ENCODE measurements at regions not wholly inside any gene's neighbourhood (a gene's known extent, or its start where the extent isn't known, plus 50 kb on each side); places are given as distances from the start of the nearest gene placed in this dataset.

DNA sequence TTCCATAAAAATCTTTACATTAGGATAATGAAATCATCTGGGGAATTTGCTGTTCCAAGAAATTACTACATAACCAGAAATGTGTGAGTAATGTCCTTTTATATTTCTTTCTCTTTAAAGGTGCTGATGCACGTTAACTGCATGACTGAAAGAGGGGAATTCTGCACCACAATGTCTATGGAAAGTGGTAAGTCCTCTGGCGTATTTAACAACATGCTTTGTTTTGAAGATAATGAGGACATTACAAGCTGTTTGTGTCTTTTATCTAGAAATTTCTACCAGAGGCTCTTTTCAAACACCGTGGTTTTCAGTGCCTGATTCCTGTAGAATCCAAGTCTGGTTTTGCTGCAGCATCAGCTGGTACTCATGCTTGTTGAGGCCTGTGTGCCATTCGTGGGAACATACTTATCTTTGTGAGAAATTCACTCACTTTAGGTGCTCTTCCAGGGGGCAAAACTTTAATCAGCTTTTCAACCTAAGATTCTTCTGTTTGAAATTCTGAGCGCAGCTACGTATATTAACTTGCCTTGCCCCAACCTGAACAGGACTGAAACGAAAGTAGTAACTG, 257.2 kb downstream of the PDHA2 start:
- TF ChIP-seq, protein P1, sequence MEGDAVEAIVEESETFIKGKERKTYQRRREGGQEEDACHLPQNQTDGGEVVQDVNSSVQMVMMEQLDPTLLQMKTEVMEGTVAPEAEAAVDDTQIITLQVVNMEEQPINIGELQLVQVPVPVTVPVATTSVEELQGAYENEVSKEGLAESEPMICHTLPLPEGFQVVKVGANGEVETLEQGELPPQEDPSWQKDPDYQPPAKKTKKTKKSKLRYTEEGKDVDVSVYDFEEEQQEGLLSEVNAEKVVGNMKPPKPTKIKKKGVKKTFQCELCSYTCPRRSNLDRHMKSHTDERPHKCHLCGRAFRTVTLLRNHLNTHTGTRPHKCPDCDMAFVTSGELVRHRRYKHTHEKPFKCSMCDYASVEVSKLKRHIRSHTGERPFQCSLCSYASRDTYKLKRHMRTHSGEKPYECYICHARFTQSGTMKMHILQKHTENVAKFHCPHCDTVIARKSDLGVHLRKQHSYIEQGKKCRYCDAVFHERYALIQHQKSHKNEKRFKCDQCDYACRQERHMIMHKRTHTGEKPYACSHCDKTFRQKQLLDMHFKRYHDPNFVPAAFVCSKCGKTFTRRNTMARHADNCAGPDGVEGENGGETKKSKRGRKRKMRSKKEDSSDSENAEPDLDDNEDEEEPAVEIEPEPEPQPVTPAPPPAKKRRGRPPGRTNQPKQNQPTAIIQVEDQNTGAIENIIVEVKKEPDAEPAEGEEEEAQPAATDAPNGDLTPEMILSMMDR (IDR thresholded peaks at IDR 0.05; ENCODE audit: extremely low read depth, insufficient read depth, missing control alignments) = no peak
- in situ Hi-C loops (cut with MboI; ENCODE audit: low pct_unique_long_range_greater_than_20kb, low sequenced_read_pairs, unreplicated experiment) = no loop called here
- DNase-seq (ENCODE audit: low spot score) = no peak

DNA sequence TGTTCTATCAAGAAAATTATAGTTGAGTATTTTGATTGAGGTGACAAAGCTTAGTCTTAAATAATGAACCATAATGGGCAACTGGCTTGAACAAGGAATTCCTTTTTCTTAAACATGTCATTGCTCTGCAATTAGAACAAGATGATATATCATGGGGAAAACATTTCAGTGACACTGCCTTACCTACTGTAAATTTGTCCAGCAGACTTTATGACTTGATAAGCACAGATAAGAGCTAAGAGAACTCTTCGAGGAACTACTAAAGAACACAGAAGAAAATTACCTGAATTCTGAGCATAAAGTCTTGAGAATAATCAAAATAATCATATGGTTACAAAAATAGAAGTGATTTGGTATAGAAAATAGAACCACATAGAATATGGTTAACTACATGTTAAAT, 257.8 kb downstream of the PDHA2 start:
- DNase-seq (ENCODE audit: low spot score) = no peak
- TF ChIP-seq, protein P1 (IDR thresholded peaks at IDR 0.05; ENCODE audit: extremely low read depth, insufficient read depth, missing control alignments) = no peak
- in situ Hi-C loops (cut with MboI; ENCODE audit: low pct_unique_long_range_greater_than_20kb, low sequenced_read_pairs, unreplicated experiment) = no loop called here

DNA sequence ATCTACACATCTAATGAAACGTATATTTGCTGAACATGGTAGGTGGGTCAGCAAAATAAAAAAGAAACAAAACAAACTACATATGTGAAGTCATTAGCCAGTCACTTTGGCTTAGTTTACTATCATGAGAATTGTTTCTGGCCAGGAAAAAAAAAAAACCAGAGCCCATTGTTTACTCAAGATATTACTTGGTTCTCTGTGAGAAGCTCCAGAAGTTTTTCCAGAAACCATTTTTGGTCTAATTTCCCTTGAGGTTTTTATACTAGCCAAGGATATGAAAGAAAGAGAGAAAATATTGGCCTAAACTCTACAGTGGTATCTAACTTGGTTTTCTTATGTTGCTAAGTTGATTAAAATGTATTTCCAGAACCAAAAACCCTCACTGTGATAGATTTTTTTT, 259.1 kb downstream of the PDHA2 start:
- TF ChIP-seq, protein P1 (IDR thresholded peaks at IDR 0.05; ENCODE audit: extremely low read depth, insufficient read depth, missing control alignments) = no peak
- in situ Hi-C loops (cut with MboI; ENCODE audit: low pct_unique_long_range_greater_than_20kb, low sequenced_read_pairs, unreplicated experiment) = no loop called here
- no peak for DNase-seq (ENCODE audit: low spot score)

GRCh38 chr4:96102541-96103026, 262.7 kb downstream of the PDHA2 start:
- TF ChIP-seq, protein P1 (IDR thresholded peaks at IDR 0.05; ENCODE audit: extremely low read depth, insufficient read depth, missing control alignments) = no peak
- in situ Hi-C loops (cut with MboI; ENCODE audit: low pct_unique_long_range_greater_than_20kb, low sequenced_read_pairs, unreplicated experiment) = no loop called here
- DNase-seq (ENCODE audit: low spot score) = no peak

GRCh38 chr4:96103086-96103485, 263.2 kb downstream of the PDHA2 start:
- TF ChIP-seq, protein P1 (IDR thresholded peaks at IDR 0.05; ENCODE audit: extremely low read depth, insufficient read depth, missing control alignments) = no peak
- DNase-seq (ENCODE audit: low spot score) = no peak
- in situ Hi-C loops (cut with MboI; ENCODE audit: low pct_unique_long_range_greater_than_20kb, low sequenced_read_pairs, unreplicated experiment) = no loop called here

DNA sequence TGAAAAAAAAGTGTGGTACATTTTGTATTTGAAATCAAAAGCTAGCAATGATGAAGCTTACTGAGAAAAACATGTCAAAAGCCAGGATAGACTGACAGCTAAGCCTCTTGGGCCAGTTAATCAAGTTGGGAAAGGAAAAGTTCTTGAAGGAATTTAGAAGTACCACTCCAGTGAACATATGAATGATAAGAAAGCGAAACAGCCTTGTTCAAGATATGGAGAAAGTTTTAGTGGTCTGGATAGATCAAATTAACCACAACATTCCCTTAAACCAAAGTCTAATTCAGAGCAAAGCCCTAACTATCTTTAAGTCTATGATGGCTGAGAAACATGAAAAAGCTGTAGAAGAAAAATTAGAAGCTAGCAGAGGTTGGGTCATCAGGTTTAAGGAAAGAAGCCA, 268.3 kb downstream of the PDHA2 start:
- in situ Hi-C loops (cut with MboI; ENCODE audit: low pct_unique_long_range_greater_than_20kb, low sequenced_read_pairs, unreplicated experiment) = no loop called here
- no peak for DNase-seq (ENCODE audit: low spot score)

More for the DNA sequence above, 268.3 kb downstream of the PDHA2 start:
- TF ChIP-seq, protein P1 (IDR thresholded peaks at IDR 0.05; ENCODE audit: extremely low read depth, insufficient read depth, missing control alignments) = no peak
